HL-60/S4 (cell line): ENCODE measurements at regions not wholly inside any gene's neighbourhood (a gene's known extent, or its start where the extent isn't known, plus 50 kb on each side); places are given as distances from the start of the nearest gene placed in this dataset.

Source experiments
- in situ Hi-C: fragments of 300-500 bp; cut with MboI; formaldehyde crosslinking; loops from 2 replicates; pipeline ENCODE4 v1.14.3; 2022; ENCODE audit warnings: low sequenced_read_pairs

- in situ Hi-C loops: no loop called here
These were observed 62.5 kb upstream of the TLE3 start for GRCh38 chr15:70160267-70160666.

- in situ Hi-C loops: no loop called here
These were observed 61.9 kb upstream of the TLE3 start for GRCh38 chr15:70159713-70160009.

GRCh38 chr15:70159001-70159712 lies 61.4 kb upstream of the TLE3 start:
- in situ Hi-C loops: no loop called here

- in situ Hi-C loops: no loop called here
These were observed 60.7 kb upstream of the TLE3 start for GRCh38 chr15:70158309-70159000.

GRCh38 chr15:70156671-70157271 lies 59.1 kb upstream of the TLE3 start:
- in situ Hi-C loops: no loop called here

- in situ Hi-C loops: no loop called here
These were observed 57.1 kb upstream of the TLE3 start for GRCh38 chr15:70154718-70155347.

GRCh38 chr15:70153921-70154717 lies 56.4 kb upstream of the TLE3 start:
- in situ Hi-C loops: no loop called here

GRCh38 chr15:70152070-70152480 lies 54.4 kb upstream of the TLE3 start:
- in situ Hi-C loops: no loop called here

- in situ Hi-C loops: no loop called here
These were observed 53.7 kb upstream of the TLE3 start for GRCh38 chr15:70151462-70151861.

- in situ Hi-C loops: no loop called here
These were observed 53.3 kb upstream of the TLE3 start for GRCh38 chr15:70151003-70151402.

- in situ Hi-C loops: no loop called here
These were observed 52.7 kb upstream of the TLE3 start for GRCh38 chr15:70150405-70150747.

- in situ Hi-C loops: no loop called here
These were observed 52.1 kb upstream of the TLE3 start for GRCh38 chr15:70149667-70150404.

- in situ Hi-C loops: no loop called here
These were observed 50.1 kb upstream of the TLE3 start for GRCh38 chr15:70147778-70148177.
